RKO (cell line): ENCODE measurements at regions not wholly inside any gene's neighbourhood (a gene's known extent, or its start where the extent isn't known, plus 50 kb on each side); places are given as distances from the start of the nearest gene placed in this dataset.
"Not testable (repeated sequence)": the region's sequence is repeated elsewhere in the genome, so short reads cannot be mapped to it uniquely, and the experiment has no call there.

Experiments used
- DNase-seq: peaks from one replicate; pipeline ENCODE4 v3.0.0-alpha.2; 2016; ENCODE audit warnings: low spot score

GRCh38 chr1:117707371-117707770 lies 101.5 kb downstream of the TENT5C start:
- no peak for DNase-seq

GRCh38 chr1:117708323-117709248 lies 102.7 kb downstream of the TENT5C start:
- DNase-seq, result no peak

GRCh38 chr1:117709249-117709691 lies 103.4 kb downstream of the TENT5C start:
- no peak for DNase-seq

- DNase-seq, result no peak
These were observed 104.9 kb downstream of the TENT5C start for GRCh38 chr1:117710710-117711109.

- no peak for DNase-seq
These were observed 106.8 kb downstream of the TENT5C start for GRCh38 chr1:117712621-117713020.

- no peak for DNase-seq
These were observed 108.7 kb downstream of the TENT5C start for GRCh38 chr1:117714546-117714945.

GRCh38 chr1:117716030-117716429 lies 110.2 kb downstream of the TENT5C start:
- DNase-seq, result not testable (repeated sequence)

- DNase-seq, result not testable (repeated sequence)
These were observed 112.1 kb downstream of the TENT5C start for GRCh38 chr1:117717980-117718379.

GRCh38 chr1:117718596-117718995 lies 112.7 kb downstream of the TENT5C start:
- not testable (repeated sequence) for DNase-seq

- DNase-seq, result no peak
These were observed 113.2 kb downstream of the TENT5C start for GRCh38 chr1:117719004-117719403.

GRCh38 chr1:117732065-117732797 lies 126.4 kb downstream of the TENT5C start:
- DNase-seq, result no peak

GRCh38 chr1:117732956-117733355 lies 127.1 kb downstream of the TENT5C start:
- no peak for DNase-seq

GRCh38 chr1:117734403-117734802 lies 128.6 kb downstream of the TENT5C start:
- no peak for DNase-seq

GRCh38 chr1:117735045-117735992 lies 129.5 kb downstream of the TENT5C start:
- peak; percentile 64 for DNase-seq

- no peak for DNase-seq
These were observed 133.7 kb downstream of the TENT5C start for GRCh38 chr1:117739504-117739903.

GRCh38 chr1:117740496-117740895 lies 134.6 kb downstream of the TENT5C start:
- no peak for DNase-seq

- not testable (repeated sequence) for DNase-seq
These were observed 140.7 kb downstream of the TENT5C start for GRCh38 chr1:117746565-117746964.

GRCh38 chr1:117747605-117748004 lies 141.8 kb downstream of the TENT5C start:
- DNase-seq, result no peak

- DNase-seq, result no peak
These were observed 145.5 kb downstream of the TENT5C start for GRCh38 chr1:117751321-117751720.

- no peak for DNase-seq
These were observed 146.8 kb downstream of the TENT5C start for GRCh38 chr1:117752661-117753060.

GRCh38 chr1:117753232-117753631 lies 147.4 kb downstream of the TENT5C start:
- DNase-seq, result no peak

- peak; percentile 25 for DNase-seq
These were observed 147.8 kb downstream of the TENT5C start for GRCh38 chr1:117753652-117754051.
